ENCODE measurements at regions not wholly inside any gene's neighbourhood (a gene's known extent, or its start where the extent isn't known, plus 50 kb on each side); places are given as distances from the start of the nearest gene placed in this dataset.

GRCh38 chr13:90032313-90032712, 1315.2 kb upstream of the MIR17HG start:
- TF ChIP-seq YY1 (IDR thresholded peaks at IDR 0.05; ENCODE audit: insufficient read depth, insufficient read length) (no peak), SUZ12 (IDR thresholded peaks at IDR 0.05; ENCODE audit: extremely low read depth, insufficient read depth, insufficient read length) (no peak)
